NCI-H2107 treated with DMSO at 0.1 percent for 48 hours (cell line): ENCODE measurements at regions not wholly inside any gene's neighbourhood (a gene's known extent, or its start where the extent isn't known, plus 50 kb on each side); places are given as distances from the start of the nearest gene placed in this dataset.

Source experiments
- DNase-seq: peaks from one replicate; lab custom pipeline; 2025; ENCODE audit not compliant: unreplicated experiment; lab: John Stamatoyannopoulos, UW

DNA sequence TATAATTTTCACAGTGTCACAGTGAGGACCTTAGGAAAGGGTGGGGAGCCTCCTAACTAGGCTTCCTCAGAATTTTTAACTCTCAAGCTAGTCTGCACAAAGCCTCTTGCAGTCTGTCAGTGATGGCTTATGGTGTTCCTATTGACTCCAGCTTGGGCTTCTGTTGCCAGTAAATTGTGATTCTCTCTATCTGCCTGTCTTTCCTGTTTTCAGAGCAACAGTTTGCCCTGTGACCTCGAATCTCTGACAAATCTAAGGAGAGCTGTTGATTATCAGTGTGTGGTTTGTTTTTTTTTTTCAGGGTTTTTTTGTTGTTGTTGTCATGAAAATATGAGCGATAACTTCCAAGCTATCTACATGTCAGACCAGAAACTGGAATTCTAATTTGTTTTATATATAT, 423.2 kb upstream of the B3GALT2 start:
- no peak for DNase-seq

DNA sequence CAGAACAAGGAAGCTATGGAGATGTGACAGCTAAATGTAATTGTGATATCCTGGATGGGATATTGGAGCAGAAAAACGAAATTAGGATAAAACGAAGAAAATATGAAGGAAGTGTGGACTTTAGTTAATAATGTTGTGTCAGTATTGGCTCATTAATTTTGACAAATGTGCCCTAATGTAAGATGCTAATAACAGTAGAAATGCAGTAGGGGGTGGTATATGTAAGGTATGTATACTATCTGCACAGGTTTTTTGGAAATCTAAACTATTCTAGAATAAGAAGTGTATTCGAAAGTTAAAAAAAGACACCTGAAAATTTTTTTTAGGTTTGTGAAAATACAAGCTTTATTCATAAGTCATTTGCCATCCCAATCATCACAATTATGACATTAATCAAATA, 421.4 kb upstream of the B3GALT2 start:
- DNase-seq: no peak

- DNase-seq: no peak
These were observed 419.6 kb upstream of the B3GALT2 start for GRCh38 chr1:193606035-193606434.

GRCh38 chr1:193602705-193603104, 416.3 kb upstream of the B3GALT2 start:
- DNase-seq: no peak

GRCh38 chr1:193593147-193593885, 406.9 kb upstream of the B3GALT2 start:
- DNase-seq: no peak

GRCh38 chr1:193592317-193592716, 405.9 kb upstream of the B3GALT2 start:
- no peak for DNase-seq

- no peak for DNase-seq
These were observed 403.7 kb upstream of the B3GALT2 start for GRCh38 chr1:193590102-193590501.

DNA sequence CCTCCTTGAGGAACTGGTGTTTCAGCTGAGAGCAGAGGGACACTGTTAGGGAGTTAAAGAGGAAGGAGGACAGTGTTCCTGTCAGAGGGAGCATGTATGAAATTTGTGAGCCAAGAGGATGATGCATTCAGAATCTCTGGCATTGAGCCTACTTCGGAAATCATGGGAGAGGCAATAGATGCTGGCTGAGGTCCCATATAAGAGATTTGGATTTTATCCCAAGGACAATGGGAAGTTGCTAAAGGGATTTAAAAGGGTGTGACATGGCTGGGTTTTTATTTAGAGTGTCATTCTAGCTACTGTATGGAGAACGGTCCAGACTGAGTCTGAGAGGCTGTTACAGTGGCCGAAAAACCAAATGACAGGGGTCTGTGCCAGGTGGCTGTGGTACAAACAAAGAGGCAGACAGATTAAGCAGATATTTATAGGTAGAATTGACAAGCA, 403.2 kb upstream of the B3GALT2 start:
- no peak for DNase-seq

- no peak for DNase-seq
These were observed 402.1 kb upstream of the B3GALT2 start for GRCh38 chr1:193588311-193589082.

- no peak for DNase-seq
These were observed 398.4 kb upstream of the B3GALT2 start for GRCh38 chr1:193584731-193585239.

GRCh38 chr1:193581341-193581740, 394.9 kb upstream of the B3GALT2 start:
- DNase-seq: no peak

- DNase-seq: no peak
These were observed 394.0 kb upstream of the B3GALT2 start for GRCh38 chr1:193580419-193580818.

DNA sequence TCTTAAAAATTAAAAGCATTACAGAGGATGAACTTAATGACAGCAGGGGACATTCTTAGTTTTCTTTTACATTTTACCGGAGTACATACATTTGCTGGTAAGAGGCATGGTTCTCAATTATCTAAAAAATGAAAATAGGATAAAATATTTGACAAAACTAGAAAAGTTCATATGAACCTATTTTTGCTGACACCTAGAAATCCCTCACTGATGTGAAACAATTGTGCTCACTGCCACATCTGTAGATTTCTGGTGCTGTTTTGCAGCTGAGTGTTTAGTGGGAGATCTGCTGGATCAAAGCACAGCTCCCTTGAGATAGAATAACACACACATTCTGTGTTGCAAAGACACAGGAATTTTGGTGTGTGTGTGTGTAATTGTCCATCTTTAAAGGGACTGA, 392.9 kb upstream of the B3GALT2 start:
- DNase-seq: no peak

- no peak for DNase-seq
These were observed 388.5 kb upstream of the B3GALT2 start for GRCh38 chr1:193574913-193575312.

GRCh38 chr1:193569983-193570269, 383.5 kb upstream of the B3GALT2 start:
- DNase-seq: no peak

DNA sequence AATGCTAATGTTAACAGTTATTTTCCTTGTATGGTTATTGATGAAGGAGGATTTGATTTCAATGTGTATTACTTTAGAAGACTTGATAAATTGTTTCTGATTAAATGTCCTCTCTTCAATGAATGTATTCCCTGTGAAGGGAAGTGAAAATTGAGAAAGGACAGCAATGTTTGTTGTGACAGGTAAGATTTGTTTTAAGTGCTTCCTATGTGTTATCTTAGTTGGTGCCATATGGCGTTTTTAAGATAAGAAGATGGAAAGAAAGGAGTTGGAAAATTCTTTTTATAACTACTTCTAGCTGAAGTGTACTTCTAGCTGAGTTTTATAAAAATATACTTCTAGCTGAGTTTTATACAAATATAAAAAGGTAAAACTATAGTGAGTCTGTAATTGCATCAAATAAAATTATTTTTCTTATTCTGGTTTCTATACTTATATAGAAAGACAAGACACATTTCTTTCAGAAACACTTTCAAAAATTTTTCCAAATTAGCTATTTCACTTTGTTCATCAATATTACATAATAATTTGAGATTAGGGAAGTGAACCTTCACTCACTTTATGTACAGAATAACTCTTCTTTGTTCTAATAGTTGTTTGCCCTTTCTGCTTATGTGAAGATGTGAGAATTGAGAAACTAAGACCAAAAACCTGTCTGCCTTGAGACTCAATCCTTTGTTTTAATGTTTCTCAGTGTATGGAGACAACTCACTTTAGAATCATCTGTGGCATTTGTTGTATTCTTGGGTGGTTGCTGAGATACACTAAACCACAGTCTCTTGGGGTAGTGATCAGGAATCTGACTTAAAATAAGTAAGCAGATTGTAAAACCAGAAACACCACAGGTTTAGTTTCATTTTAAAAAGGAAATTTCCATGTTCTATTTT, 382.9 kb upstream of the B3GALT2 start:
- DNase-seq: no peak

DNA sequence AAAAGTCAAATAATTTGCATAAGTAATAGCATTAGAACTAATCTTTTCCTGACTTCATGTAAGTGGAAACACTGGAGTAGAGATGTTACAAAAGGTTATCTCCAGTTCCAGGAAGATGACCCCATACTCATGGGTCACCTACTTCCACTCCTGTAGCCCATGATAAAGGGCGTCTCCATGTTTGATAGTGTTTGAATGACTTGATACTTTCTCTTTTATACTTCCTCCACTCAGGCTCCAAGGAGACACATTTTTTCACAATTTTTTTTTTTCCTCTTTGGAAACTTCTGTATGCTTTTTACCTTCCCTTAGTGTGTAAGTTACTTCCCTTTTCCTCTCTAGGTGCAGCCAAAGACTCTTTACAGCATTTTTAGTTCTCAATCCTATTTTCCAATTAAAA, 382.1 kb upstream of the B3GALT2 start:
- DNase-seq: no peak

DNA sequence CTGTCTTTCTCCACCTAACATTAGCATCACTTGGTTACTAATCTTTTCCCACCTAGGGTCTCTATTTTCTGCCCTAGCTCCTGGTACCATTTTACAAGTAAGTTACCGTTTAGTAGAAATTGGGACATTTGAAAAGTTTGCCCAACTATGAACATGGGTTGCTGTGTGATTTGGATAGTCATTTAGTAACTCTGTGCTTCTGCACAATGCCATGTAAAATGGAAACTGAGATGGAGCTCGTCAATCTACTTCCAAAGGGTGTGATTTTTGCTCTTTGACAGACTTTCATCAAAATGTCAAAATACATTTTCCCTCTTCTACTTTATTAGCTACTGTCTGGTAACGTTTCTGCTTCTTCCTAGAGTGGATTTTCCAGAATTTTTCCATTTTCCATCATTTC, 381.5 kb upstream of the B3GALT2 start:
- no peak for DNase-seq

DNA sequence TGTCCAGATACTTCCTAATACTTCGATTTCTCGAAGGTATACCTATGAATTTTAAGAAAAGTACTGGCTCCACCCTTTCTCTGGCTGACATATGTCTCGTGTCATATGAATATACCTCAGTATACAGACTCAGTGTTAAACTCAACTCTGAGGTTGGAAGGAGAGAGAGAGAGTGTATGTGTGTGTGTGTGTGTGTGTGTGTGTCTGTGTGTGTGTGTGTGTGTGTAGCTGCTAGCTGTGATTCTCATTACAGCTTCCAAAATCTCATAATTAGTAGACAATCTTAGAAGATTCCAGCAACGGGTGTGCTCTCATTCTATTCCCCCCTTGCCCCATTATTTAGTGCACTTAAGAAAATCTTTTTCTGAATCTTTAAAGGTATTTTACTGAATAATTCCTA, 380.3 kb upstream of the B3GALT2 start:
- no peak for DNase-seq

- no peak for DNase-seq
These were observed 379.7 kb upstream of the B3GALT2 start for GRCh38 chr1:193565971-193566577.

- no peak for DNase-seq
These were observed 375.7 kb upstream of the B3GALT2 start for GRCh38 chr1:193562121-193562520.
